RPMI7951 (cell line): ENCODE measurements at regions not wholly inside any gene's neighbourhood (a gene's known extent, or its start where the extent isn't known, plus 50 kb on each side); places are given as distances from the start of the nearest gene placed in this dataset.
"Not testable (repeated sequence)": the region's sequence is repeated elsewhere in the genome, so short reads cannot be mapped to it uniquely, and the experiment has no call there.

Source experiments
- DNase-seq: peaks from one replicate; pipeline ENCODE4 v3.0.0-alpha.2; 2012; ENCODE audit warnings: low read depth

GRCh38 chr17:27365329-27365945 is 71.5 kb downstream of the WSB1 start:
- not testable (repeated sequence) for DNase-seq

GRCh38 chr17:27366437-27366836 is 72.5 kb downstream of the WSB1 start:
- DNase-seq: no peak

DNA sequence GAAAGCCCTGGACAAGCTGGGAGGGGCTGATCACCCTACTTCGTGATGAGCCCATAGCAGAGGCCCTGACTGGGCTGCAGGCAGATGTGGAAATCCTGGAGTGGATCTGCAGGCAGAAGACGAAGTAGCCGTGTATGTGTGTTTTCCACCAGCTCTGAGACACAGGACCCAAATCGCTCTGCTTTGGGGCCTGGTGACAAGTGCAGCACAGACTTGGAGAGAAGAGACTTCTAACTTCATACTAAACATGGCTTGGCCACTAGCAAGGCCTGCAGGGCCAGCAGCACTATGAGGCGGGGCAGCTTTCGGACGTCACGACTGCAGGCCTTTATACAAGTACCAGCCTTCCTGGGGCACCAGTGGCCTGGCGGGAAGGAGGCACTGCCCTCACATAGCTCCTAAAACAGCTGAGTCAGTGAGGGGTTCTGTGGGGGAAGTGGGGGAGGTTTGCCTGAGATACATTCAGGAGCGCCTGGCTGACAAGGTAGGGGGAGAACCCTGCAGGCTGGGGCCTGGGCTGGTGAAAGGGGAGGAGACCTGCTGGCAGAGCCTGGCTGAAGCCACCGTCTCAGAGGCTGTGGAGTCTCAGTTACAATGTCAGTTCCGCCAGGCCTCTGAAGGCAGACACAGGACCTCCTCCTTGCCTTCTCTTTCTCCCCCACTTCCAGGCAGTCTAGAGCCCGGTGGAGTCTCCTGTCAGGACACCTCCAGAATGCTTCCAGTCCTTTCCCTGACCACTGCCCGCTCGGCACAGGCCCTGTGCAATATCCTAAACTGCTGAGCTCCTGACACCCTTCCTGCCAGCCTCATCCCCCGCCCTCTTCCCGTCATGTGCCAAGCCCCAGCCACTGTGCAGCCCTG is 73.4 kb downstream of the WSB1 start:
- DNase-seq: no peak

GRCh38 chr17:27368151-27368795 is 74.4 kb downstream of the WSB1 start:
- no peak for DNase-seq

DNA sequence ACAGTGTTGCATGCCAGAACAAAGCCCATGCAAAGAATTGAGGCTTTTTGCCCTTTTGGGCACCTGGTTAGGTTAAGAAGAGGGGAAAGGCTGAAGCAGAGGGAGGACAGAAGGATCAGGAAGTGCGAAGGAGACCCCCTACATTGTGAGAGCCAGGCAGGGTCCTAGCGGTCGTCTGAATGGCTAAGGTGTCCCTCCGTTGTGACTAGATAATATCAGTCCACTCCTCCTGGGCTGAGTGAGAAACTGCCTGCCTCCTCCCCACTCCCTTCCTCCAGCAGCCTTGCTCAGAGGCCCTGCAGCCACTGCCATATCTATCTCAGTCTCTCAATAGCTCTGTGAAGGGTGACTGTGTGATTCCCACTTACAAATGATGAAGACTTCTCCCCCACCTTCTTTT is 75.1 kb downstream of the WSB1 start:
- DNase-seq: no peak

GRCh38 chr17:27370776-27371175 is 76.9 kb downstream of the WSB1 start:
- no peak for DNase-seq

- DNase-seq: not testable (repeated sequence)
Measured at GRCh38 chr17:27373695-27374094, 79.8 kb downstream of the WSB1 start.

DNA sequence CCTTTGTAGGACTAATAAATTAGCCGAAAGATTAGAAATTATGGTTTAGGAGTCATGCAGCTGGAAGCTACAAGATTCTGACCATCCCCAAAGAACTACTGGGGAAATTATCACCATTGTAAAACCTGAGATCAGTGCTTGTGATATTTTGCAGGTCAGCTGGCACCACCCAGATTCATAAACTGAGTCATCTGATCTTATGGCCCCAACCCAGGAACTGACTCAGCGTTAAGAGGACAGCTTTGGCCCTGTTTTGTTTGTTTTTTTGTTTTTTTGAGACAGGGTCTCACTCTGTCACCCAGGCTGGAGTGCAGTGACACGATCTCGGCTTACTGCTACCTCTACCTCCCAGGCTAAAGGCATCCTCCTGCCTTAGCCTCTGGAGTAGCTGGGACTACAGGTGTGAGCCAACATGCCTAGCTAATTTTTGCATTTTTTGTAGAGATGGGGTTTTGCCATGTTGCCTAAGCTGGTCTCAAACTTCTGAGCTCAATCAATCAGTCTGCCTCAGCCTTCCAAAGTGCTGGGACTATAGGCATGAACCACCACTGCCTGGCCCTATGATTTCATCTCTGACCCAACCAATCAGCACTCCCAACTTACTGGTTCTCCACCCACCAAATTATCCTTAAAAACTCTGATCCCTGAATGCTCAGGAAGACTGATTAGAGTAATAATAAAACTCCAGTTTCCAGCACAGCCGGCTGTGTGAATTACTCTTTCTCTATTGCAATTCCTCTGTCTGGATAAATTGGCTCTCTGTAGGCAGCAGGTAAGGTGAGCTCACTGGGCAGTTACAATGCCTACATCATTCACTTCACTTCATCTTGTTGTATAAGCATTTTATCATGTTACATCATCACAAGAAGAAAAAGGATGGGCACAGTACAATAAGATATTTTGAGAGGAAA is 79.4 kb upstream of the KSR1 start:
- DNase-seq: peak; percentile 66

DNA sequence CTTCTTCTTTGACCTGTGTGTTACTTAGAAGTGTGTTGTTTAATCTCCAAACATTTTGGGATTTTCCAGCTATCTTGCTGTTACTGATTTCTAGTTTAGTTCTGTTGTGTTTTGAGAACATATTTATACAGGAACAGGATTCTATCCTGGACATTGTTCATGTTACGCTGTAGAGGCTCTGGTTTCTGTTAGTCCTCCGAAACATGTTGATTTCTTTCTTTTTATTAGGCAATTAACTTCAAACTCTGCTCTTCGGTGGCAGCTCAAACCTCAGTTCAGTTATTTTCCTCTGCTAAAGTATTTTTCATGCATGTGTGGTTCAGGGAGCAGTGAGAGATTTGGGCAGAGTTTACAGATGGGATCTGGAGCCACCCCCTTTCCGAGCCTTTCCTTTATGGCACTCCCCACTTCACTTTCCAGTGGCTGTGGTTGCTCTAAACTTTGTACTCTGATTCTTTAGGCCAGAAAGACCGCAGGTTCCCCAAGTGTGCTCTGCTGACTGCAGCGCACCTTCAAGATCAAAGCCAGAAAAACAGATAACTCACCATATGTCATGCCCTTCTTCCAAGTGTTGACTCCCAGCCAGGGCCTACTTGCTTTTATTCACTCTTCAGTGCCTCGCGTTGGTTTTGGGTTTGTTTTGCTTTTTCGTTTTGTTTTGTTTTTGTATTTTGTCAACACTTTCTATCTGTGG is 77.6 kb upstream of the KSR1 start:
- no peak for DNase-seq

DNA sequence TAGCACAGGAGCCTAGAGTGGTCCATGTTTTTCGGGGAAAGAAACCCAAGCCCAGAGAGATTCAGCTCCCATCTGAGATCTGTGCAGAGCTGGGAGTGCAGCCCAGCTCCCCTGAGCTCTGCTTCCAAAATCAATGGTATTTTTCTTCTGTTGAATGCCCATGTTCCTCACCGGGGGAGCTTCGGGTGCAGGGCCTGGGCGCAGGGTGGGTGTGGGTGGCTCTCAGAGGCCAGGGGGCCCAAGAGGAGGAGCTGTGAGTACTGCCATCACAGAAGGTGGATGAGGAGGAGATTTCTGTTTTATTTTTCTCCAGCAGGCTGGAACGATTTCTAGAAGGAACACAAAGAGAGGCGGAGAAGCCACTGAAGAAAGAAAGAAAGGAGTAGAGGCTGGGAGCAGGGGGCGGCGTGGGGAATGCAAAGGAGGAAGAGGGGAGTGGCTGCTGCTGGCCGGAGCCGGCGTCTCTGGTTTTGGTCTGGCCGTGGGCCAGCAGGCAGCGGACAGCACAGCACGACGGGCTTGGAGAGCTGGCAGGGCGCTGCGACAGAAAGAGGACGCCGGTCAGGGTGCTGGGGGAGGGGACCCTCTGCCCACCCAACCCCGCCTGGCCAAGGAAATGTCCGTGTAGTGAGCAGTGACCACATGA is 76.2 kb upstream of the KSR1 start:
- DNase-seq: peak; percentile 77

DNA sequence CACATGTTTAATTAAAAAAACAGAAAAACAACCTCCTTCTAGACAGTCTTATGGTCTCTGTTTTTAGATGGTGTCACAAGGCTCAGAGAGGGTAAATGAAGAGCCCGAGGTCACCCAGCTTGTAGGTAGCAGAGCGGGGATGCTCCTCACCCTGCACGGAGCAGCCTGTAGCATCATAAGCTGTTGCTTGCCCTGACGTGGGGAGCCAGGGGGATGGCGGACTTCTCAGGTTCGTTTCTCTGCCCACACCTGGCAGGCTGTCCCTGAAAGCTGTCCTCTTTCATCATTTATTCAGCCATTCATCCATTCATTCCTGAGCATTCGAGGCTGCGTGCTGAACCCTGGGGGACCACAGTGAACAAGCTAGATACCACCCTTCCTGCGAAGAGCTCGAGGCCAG is 75.7 kb upstream of the KSR1 start:
- no peak for DNase-seq

DNA sequence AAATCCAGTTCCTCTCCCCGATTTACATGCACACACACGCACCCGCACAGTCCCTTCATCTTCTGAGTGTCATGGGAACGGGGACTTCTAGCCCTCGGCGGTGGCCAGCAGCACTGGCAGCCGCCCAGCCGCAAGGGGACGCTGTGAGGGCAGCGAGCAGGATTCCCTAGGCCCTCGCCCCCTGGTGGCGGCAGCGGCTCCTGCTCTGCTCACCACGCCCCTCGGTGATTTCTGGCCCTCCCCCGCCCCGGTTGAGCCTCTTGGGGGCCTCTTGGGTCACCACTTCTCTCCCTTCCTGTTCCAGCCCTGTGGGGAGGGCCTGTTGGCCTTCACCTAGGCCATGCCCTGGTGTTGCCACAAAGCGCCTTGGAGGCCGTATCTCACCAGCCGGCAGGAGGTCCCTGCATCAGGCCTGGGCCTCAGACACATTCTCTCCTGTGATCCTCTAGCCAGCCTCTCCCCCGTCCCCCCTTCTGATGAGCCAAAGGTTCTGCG is 75.2 kb upstream of the KSR1 start:
- DNase-seq: no peak

- no peak for DNase-seq
Measured at GRCh38 chr17:27382025-27382424, 74.2 kb upstream of the KSR1 start.

DNA sequence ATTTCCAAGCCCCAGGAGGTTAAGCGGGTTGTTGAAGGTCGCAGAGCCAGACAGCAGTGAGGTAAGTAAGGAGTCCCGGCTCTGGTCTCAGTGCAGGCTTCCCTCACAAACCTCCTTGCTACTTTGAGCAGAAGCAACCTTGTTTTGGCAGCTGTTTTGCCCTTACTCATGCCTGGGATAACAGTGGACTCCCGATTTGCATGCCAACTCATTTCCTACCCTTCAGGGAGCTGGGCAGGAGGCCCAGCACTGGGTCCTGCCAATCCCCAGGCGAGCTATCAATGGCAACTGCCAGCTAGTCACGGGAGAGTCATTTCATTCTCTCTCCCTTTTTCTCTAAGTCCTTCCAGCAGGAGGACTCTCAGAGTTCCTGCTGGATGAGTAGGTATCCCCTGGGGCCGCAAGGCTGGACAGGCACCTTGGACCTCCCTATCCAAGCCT is 72.0 kb upstream of the KSR1 start:
- peak; percentile 99 for DNase-seq

DNA sequence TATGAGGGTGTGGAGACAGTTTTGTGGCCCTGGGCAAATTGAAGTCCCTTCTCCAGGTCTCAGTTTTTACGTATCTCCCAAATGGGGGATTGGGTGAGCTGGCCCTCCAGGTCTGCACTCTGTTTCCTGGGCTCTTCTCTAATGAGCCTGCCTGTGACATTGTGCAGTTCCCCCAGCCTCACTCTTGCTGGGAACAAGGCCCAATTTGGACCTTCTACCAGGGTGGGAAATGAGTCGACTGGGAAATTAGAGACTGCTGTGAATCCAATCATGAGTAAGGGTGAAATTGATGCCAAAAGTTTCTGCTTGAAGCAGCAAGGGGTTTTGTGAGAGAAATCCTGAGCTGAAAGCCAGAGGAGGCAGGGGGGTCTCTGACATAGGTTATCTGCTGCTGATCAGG is 71.5 kb upstream of the KSR1 start:
- DNase-seq: peak; percentile 38

DNA sequence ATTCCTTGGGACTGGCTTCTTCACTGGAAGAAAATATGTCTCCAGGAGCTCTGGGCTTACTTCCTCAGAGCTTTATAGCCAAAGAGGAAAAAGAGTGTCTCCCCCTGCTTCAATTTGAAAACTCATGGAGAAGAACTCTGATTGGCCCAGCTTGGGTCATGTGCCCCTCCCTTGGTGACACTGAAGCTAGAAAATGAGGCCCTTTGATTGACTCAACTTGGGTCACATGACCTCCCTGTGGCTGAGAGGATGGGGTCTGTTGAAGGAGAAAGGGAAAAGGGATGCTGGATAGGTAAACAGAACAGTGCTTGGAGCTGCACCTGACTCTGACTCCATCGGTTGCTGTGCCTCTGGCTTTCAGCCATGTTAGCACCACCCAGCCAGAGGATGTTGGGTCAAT is 70.6 kb upstream of the KSR1 start:
- DNase-seq: no peak

DNA sequence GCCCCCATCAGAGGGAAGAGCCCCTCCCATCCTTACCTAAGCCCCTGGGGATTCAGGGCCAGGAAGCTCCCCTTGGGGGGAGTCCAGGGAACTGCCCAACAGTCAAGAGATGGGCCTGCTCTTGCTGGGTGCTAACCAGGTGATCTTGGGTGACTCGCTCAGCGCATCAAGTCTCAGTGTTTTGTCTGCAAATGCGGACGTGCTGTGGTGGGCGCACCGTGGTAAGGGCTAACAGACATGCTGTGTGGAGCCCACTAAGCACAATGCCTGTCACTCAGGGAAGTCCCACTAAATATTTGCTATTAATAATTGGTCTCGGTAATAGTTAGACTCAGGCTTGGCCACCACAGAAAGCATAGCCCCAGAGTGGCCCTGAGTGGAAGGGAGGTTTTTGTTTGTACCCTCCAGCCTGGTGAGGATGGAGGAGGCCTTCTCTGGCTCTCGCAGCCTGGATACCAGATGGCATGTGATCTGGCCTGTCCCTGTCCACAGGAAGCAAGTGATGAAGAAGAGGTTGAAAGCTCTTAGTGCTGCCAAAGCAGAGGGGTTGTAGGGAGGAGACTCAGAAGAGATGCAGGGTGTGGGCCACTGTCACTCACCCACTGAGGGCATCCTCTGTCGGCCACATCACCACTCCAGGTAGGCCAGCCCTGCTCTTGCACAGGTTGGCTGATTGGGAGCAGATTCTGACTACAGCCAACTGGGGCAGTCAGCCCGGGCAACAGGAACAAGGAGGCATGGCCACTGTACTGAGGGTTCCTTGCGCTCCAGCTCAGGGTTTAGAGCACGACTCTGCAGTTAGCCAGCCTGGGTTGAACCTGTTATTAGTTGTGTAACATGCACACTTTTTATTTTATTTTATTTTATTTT is 69.8 kb upstream of the KSR1 start:
- no peak for DNase-seq

- no peak for DNase-seq
Measured at GRCh38 chr17:27389542-27390140, 66.6 kb upstream of the KSR1 start.

- DNase-seq: peak; percentile 41
Measured at GRCh38 chr17:27390540-27390939, 65.7 kb upstream of the KSR1 start.
